ENCODE measurements at regions not wholly inside any gene's neighbourhood (a gene's known extent, or its start where the extent isn't known, plus 50 kb on each side); places are given as distances from the start of the nearest gene placed in this dataset.

DNA sequence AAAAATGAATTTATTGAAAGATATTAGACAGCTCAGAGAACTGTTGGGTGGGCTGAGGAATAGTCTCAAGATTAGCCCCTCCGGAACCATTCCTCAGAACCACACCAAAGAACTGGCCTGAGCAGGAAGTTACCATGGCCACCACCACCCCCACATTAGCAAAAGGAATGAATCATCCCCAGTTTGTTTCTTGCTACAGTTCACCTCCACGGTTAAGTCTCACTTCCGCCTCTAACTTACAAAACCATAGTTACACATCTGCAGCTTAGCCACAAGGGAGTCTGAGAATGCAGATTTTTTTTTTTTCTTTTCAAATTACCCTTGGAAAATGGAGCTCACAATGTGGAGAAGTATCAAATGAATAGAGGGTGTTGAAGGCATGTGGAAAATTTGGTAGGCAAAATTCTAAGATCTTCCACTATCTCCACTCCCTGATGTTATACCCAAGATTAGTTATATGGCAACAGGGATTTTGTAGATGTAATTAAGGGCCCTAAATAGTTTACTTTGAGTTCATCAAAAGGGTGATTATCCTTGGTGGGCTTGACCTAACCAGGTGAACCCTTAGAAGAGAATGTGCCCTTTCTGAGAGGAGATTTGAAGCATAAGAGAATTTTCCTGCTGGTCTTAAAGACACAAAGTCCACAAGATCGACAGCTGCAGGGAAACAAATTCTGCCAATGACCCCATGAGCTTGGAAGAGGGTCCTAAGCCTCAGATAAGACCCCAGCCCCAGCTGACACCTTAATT, 129.8 kb upstream of the KRR1 start:
- no peak for TF ChIP-seq CEBPB (IDR thresholded peaks at IDR 0.05)
- no peak for TF ChIP-seq TCF12 (IDR thresholded peaks at IDR 0.05; ENCODE audit: low read depth)
- TF ChIP-seq TAF1 (IDR thresholded peaks at IDR 0.05; ENCODE audit: low read depth) = no peak

DNA sequence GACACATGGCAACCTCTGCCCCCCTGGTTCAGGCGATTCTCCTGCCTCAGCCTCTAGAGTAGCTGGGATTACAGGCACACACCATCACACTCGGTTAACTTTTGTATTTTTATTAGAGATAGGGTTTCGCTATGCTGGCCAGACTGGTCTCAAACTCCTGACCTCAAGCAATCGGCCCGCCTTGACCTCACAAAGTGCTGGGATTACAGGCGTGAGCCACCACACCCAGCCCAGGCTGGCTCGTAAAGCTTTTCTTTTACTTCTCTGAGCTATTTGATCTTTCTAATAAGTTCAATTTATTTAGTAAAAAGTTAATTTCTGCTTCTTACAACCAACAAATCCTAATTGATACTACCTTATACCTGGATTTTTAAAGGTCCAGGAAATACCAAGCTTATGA, 127.4 kb upstream of the KRR1 start:
- TF ChIP-seq, protein P1, sequence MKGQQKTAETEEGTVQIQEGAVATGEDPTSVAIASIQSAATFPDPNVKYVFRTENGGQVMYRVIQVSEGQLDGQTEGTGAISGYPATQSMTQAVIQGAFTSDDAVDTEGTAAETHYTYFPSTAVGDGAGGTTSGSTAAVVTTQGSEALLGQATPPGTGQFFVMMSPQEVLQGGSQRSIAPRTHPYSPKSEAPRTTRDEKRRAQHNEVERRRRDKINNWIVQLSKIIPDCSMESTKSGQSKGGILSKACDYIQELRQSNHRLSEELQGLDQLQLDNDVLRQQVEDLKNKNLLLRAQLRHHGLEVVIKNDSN (IDR thresholded peaks at IDR 0.05) = no peak
- TF ChIP-seq TEAD4 (IDR thresholded peaks at IDR 0.05) = no peak
- TF ChIP-seq ZBTB7A (IDR thresholded peaks at IDR 0.05; ENCODE audit: low read depth) = no peak
- no peak for TF ChIP-seq FOXM1 (IDR thresholded peaks at IDR 0.05; ENCODE audit: borderline replicate concordance, low read depth)
- no peak for TF ChIP-seq TAF1 (IDR thresholded peaks at IDR 0.05; ENCODE audit: low read depth)
- TF ChIP-seq, protein P2, sequence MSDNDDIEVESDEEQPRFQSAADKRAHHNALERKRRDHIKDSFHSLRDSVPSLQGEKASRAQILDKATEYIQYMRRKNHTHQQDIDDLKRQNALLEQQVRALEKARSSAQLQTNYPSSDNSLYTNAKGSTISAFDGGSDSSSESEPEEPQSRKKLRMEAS (IDR thresholded peaks at IDR 0.05) = no peak
- no peak for TF ChIP-seq EGR1 (IDR thresholded peaks at IDR 0.05)
- TF ChIP-seq, protein P3, sequence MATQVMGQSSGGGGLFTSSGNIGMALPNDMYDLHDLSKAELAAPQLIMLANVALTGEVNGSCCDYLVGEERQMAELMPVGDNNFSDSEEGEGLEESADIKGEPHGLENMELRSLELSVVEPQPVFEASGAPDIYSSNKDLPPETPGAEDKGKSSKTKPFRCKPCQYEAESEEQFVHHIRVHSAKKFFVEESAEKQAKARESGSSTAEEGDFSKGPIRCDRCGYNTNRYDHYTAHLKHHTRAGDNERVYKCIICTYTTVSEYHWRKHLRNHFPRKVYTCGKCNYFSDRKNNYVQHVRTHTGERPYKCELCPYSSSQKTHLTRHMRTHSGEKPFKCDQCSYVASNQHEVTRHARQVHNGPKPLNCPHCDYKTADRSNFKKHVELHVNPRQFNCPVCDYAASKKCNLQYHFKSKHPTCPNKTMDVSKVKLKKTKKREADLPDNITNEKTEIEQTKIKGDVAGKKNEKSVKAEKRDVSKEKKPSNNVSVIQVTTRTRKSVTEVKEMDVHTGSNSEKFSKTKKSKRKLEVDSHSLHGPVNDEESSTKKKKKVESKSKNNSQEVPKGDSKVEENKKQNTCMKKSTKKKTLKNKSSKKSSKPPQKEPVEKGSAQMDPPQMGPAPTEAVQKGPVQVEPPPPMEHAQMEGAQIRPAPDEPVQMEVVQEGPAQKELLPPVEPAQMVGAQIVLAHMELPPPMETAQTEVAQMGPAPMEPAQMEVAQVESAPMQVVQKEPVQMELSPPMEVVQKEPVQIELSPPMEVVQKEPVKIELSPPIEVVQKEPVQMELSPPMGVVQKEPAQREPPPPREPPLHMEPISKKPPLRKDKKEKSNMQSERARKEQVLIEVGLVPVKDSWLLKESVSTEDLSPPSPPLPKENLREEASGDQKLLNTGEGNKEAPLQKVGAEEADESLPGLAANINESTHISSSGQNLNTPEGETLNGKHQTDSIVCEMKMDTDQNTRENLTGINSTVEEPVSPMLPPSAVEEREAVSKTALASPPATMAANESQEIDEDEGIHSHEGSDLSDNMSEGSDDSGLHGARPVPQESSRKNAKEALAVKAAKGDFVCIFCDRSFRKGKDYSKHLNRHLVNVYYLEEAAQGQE (IDR thresholded peaks at IDR 0.05; ENCODE audit: low read depth) = no peak
- no peak for TF ChIP-seq EP300 (IDR thresholded peaks at IDR 0.05; ENCODE audit: borderline replicate concordance)
- TF ChIP-seq NFIC (IDR thresholded peaks at IDR 0.05) = no peak
- TF ChIP-seq CEBPB (IDR thresholded peaks at IDR 0.05) = no peak
- no peak for TF ChIP-seq RAD21 (IDR thresholded peaks at IDR 0.05; ENCODE audit: low read depth)

DNA sequence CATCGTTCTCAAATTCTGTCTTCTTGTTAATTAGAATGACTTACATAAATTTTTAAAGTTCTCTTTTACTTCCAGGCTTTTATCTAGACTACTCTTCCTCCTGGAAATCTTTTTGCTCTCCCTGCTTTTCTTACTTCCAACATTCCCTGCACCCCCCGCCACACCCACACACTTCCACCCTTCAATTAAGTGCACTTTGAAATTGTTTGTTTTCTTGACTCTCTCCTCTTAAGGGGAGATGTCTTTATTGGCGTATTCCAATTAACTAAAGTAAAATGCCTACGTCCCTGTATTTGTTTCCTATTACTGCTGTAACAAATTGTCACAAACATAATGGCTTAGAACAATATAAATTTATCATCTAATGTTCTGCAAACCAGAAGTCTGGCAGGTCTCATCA, 125.2 kb upstream of the KRR1 start:
- TF ChIP-seq CREB1 (IDR thresholded peaks at IDR 0.05; ENCODE audit: low read depth) (no peak), FOXM1 (IDR thresholded peaks at IDR 0.05; ENCODE audit: borderline replicate concordance, low read depth) (no peak), TCF12 (IDR thresholded peaks at IDR 0.05; ENCODE audit: low read depth) (no peak), TEAD4 (IDR thresholded peaks at IDR 0.05) (no peak), RAD21 (IDR thresholded peaks at IDR 0.05; ENCODE audit: low read depth) (no peak), YY1 (IDR thresholded peaks at IDR 0.05; ENCODE audit: low read depth) (no peak), TAF1 (IDR thresholded peaks at IDR 0.05; ENCODE audit: low read depth) (no peak), EGR1 (IDR thresholded peaks at IDR 0.05) (no peak), NFIC (IDR thresholded peaks at IDR 0.05) (no peak), EP300 (IDR thresholded peaks at IDR 0.05; ENCODE audit: borderline replicate concordance) (no peak), CEBPB (IDR thresholded peaks at IDR 0.05) (no peak), ZBTB7A (IDR thresholded peaks at IDR 0.05; ENCODE audit: low read depth) (no peak)
- TF ChIP-seq, protein P1 (IDR thresholded peaks at IDR 0.05) = no peak
- TF ChIP-seq, protein P2 (IDR thresholded peaks at IDR 0.05) = no peak
- TF ChIP-seq, protein P3 (IDR thresholded peaks at IDR 0.05; ENCODE audit: low read depth) = no peak

DNA sequence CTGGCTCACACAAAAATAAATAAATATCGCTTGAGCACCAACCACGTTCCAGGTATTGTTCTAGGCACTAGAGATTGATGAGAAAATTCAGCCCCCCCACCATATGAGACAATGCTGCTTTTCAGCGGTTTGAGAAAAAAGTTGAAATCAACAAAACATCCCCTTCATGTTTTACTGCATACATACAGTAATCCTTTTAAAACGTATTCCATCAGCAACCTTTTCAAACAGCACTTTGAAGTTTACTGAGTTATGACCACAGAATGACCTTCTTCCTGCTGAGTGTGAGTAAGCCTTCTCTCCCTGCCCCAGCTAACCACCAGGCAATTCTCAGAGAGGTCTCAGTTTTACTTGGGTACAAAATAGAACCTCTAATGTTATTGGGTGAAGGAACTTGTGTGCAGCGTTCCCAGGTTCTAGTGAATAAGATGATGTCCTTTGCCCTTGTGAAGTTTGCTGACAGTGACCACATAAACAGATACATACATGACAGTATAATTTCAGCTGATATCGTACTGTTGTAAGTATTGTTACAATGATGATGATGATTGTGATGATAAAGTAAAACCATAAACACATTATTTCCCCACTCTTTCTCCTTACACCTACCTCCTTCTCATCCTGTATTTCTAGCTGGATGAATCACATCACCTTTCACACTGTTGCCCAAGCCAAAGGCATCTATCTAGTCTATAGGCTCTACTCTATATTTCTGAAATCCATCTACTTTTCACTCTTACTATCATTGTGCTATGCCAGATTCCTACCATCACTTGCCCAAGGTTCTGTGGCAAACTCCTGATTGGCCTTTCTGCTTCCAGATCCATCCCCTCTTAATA, 124.4 kb upstream of the KRR1 start:
- no peak for TF ChIP-seq CEBPB (IDR thresholded peaks at IDR 0.05)
- TF ChIP-seq EP300 (IDR thresholded peaks at IDR 0.05; ENCODE audit: borderline replicate concordance) = no peak

DNA sequence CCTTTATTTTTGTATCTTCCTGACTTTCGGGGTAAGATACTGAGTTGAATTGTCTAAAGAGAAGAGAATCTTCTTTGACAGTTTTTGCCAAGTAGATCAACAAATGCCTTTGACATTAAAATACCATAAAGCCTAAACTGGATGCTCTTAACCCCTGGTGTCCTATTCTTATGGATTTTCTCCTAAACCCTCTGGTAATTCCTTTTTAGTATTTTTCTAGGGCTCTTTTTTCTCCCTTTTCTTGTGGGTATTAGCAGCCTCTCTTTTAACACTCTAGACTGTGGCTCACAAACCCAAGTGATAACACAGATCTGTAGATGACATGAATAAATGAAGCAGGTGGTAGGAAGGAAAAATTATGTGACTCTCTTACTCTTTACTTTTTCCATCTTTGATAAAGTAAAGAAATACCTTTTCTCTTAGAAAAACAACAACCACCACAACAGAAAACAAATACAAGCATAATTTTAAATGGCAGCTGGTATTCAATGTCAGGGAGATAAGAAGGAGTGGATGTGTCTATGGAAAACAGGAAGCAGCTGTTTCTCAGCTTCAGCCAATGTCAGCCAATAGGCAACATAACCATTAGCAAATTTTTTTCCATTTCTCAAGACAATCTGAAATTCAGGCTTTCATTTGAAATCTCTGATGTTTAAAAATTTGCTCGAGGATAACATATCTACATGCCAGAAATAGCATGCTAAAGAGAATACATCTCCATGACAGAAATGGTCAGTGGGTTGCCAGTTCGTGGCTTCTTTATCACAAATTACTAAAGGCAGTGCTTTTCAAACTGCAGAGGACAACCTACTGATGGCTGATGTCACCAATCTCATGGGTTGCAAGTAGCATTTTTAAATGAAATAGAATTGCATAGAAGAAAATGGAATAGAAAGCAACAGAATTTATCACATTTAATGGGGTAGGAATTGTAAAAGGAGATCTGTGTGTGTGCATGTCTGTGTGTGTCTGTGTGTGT, 123.1 kb upstream of the KRR1 start:
- TF ChIP-seq, protein P3 (IDR thresholded peaks at IDR 0.05; ENCODE audit: low read depth) = no peak
- no peak for TF ChIP-seq FOXM1 (IDR thresholded peaks at IDR 0.05; ENCODE audit: borderline replicate concordance, low read depth)
- TF ChIP-seq CREB1 (IDR thresholded peaks at IDR 0.05; ENCODE audit: low read depth) = no peak
- no peak for TF ChIP-seq ZBTB7A (IDR thresholded peaks at IDR 0.05; ENCODE audit: low read depth)
- no peak for TF ChIP-seq CEBPB (IDR thresholded peaks at IDR 0.05)
- TF ChIP-seq, protein P1 (IDR thresholded peaks at IDR 0.05) = no peak

Data from Ishikawa (cell line).